PC-3 (cell line): ENCODE measurements at regions not wholly inside any gene's neighbourhood (a gene's known extent, or its start where the extent isn't known, plus 50 kb on each side); places are given as distances from the start of the nearest gene placed in this dataset.
"Not testable (repeated sequence)": the region's sequence is repeated elsewhere in the genome, so short reads cannot be mapped to it uniquely, and the experiment has no call there.

Experiments used
- ATAC-seq: fragments of 200-7000 bp; cut with Tn5 transposase; 2 replicates; pipeline ENCODE4 v1.9.1; 2020; ENCODE audit warnings: mild to moderate bottlenecking, moderate library complexity
- BruUV-seq: library from RNA; stranded (reverse); fragments of 400-500 nt; replicated peaks from 2 replicates; lab custom pipeline; 2021; lab: Mats Ljungman, UMichigan
- CTCF ChIA-PET: fragments of 300-600 bp; sonication (Branson Sonifier 250); formaldehyde crosslinking; loops from one replicate; lab custom pipeline; 2022; ENCODE audit warnings: antibody characterized with exemption; lab: Charles Lee
- POLR2A ChIA-PET: fragments of 300-600 bp; sonication (Branson Sonifier 250); formaldehyde crosslinking; loops from one replicate; lab custom pipeline; 2022; ENCODE audit warnings: antibody characterized with exemption; ENCODE audit not compliant: unreplicated experiment; lab: Charles Lee
- DNase-seq: peaks from one replicate; pipeline ENCODE4 v3.0.0-alpha.2; 2015
- H2AFZ ChIP-seq: fragments of 300-600 bp; sonication (generic); 2 replicates; pipeline ENCODE4 v1.6.0; 2016; ENCODE audit warnings: antibody characterized with exemption, low read length
- H3F3A ChIP-seq: fragments of 300-600 bp; sonication (generic); one replicate; pipeline ENCODE4 v1.6.0; 2017; ENCODE audit warnings: antibody characterized with exemption, low read length, control low read depth, mild to moderate bottlenecking; ENCODE audit not compliant: unreplicated experiment
- H3K27ac ChIP-seq: fragments of 300-600 bp; sonication (generic); 2 replicates; pipeline ENCODE4 v1.5.1; 2016; ENCODE audit warnings: mild to moderate bottlenecking, low read length
- H3K27me3 ChIP-seq: fragments of 300-600 bp; sonication (generic); 2 replicates; pipeline ENCODE4 v1.6.1; 2016; ENCODE audit warnings: low read length, mixed read lengths
- H3K36me3 ChIP-seq: fragments of 300-600 bp; sonication (generic); 2 replicates; pipeline ENCODE4 v1.6.1; 2016; ENCODE audit warnings: low read depth, mixed run types, low read length, mixed read lengths
- H3K4me1 ChIP-seq: fragments of 300-600 bp; sonication (generic); 2 replicates; pipeline ENCODE4 v1.5.1; 2016; ENCODE audit warnings: low read length; ENCODE audit not compliant: insufficient read depth
- H3K4me2 ChIP-seq: fragments of 300-600 bp; sonication (generic); 2 replicates; pipeline ENCODE4 v1.6.0; 2016; ENCODE audit warnings: low read length
- H3K4me3 ChIP-seq: fragments of 300-600 bp; sonication (generic); 2 replicates; pipeline ENCODE4 v1.5.1; 2016; ENCODE audit warnings: mild to moderate bottlenecking, low read length, mixed read lengths
- H3K79me2 ChIP-seq: fragments of 300-600 bp; sonication (generic); 2 replicates; pipeline ENCODE4 v1.6.1; 2017; ENCODE audit warnings: low read length, mixed read lengths
- H3K9ac ChIP-seq: fragments of 300-600 bp; sonication (generic); 2 replicates; pipeline ENCODE4 v1.6.0; 2016; ENCODE audit warnings: mild to moderate bottlenecking, low read length
- H3K9me2 ChIP-seq: fragments of 300-600 bp; sonication (generic); replicated peaks from 2 replicates; pipeline ENCODE4 v1.6.1; 2016; ENCODE audit warnings: mixed run types, low read length, mixed read lengths
- H3K9me3 ChIP-seq: fragments of 300-600 bp; sonication (generic); 2 replicates; pipeline ENCODE4 v1.6.1; 2016; ENCODE audit warnings: low read length, mixed read lengths
- H4K20me1 ChIP-seq: fragments of 300-600 bp; sonication (generic); 2 replicates; pipeline ENCODE4 v1.6.1; 2016; ENCODE audit warnings: low read length, mixed read lengths
- CTCF ChIP-seq: fragments of 300-600 bp; sonication (generic); conservative IDR thresholded peaks from 2 replicates; pipeline ENCODE4 v1.5.1; 2017; ENCODE audit warnings: antibody characterized with exemption, low read depth, mild to moderate bottlenecking, low read length
- EZH2 ChIP-seq: fragments of 300-600 bp; sonication (generic); IDR thresholded peaks from one replicate; pipeline ENCODE4 v1.6.1; 2017; ENCODE audit warnings: antibody characterized with exemption, mild to moderate bottlenecking, low read length; ENCODE audit not compliant: unreplicated experiment
- EZH2phosphoT487 ChIP-seq: fragments of 300-600 bp; sonication (generic); IDR thresholded peaks from 2 replicates; pipeline ENCODE4 v1.6.1; 2018; ENCODE audit warnings: mild to moderate bottlenecking, antibody characterized with exemption, low read length, borderline replicate concordance
- intact Hi-C: fragments of 100-400 bp; cut with micrococcal nuclease; formaldehyde crosslinking; loops from 2 replicates; pipeline ENCODE4 v1.9.0; 2023

- no peaks in the 10 kb centered on the region for H3F3A ChIP-seq
- intact Hi-C loops: no loop called here
- TF ChIP-seq CTCF (no peak), EZH2 (no peak), EZH2phosphoT487 (no peak)
- no peaks in the 10 kb centered on the region for H3K27me3 ChIP-seq
- H3K27ac ChIP-seq: no peak overlapping the region
- H3K9me2 ChIP-seq: no peaks in the 10 kb centered on the region
- H3K79me2 ChIP-seq: no peaks in the 10 kb centered on the region
- H4K20me1 ChIP-seq: no peaks in the 10 kb centered on the region
- no TSS peak for BruUV-seq
- ChIA-PET POLR2A (no interaction called here), CTCF (no interaction called here)
- ATAC-seq (no peak), DNase-seq (no peak)
- no peak overlapping the region for H3K9ac ChIP-seq
- H3K4me3 ChIP-seq: no peak overlapping the region
- H3K36me3 ChIP-seq: no peaks in the 10 kb centered on the region
- H3K4me1 ChIP-seq: no peaks in the 10 kb centered on the region
- no peak overlapping the region for H2AFZ ChIP-seq
- H3K4me2 ChIP-seq: no peak overlapping the region
- no peaks in the 10 kb centered on the region for H3K9me3 ChIP-seq
Observed at GRCh38 chr2:8332646-8333045, 349.2 kb upstream of the ID2 start.

GRCh38 chr2:8333177-8333831 lies 348.6 kb upstream of the ID2 start:
- H3K79me2 ChIP-seq: no peaks in the 10 kb centered on the region
- H4K20me1 ChIP-seq: no peaks in the 10 kb centered on the region
- POLR2A ChIA-PET: no interaction called here
- no TSS peak for BruUV-seq
- H3K27me3 ChIP-seq: no peaks in the 10 kb centered on the region
- no peaks in the 10 kb centered on the region for H3K9me3 ChIP-seq
- TF ChIP-seq EZH2 (no peak), EZH2phosphoT487 (no peak), CTCF (no peak)
- ATAC-seq: no peak
- H3K4me1 ChIP-seq: no peaks in the 10 kb centered on the region
- no peak for DNase-seq
- no peak overlapping the region for H3K9ac ChIP-seq
- intact Hi-C loops: no loop called here
- no peaks in the 10 kb centered on the region for H3K9me2 ChIP-seq
- H3K4me3 ChIP-seq: no peak overlapping the region
- H3K4me2 ChIP-seq: no peak overlapping the region
- H3K36me3 ChIP-seq: no peaks in the 10 kb centered on the region
- H2AFZ ChIP-seq: no peak overlapping the region
- no peaks in the 10 kb centered on the region for H3F3A ChIP-seq
- no peak overlapping the region for H3K27ac ChIP-seq
- CTCF ChIA-PET: no interaction called here

GRCh38 chr2:8333832-8334187 lies 348.0 kb upstream of the ID2 start:
- H3K36me3 ChIP-seq, H3K9me3 ChIP-seq, H3K27me3 ChIP-seq, H3F3A ChIP-seq, DNase-seq, intact Hi-C loops, H3K4me3 ChIP-seq, H3K9ac ChIP-seq, POLR2A ChIA-PET, BruUV-seq, H3K27ac ChIP-seq, CTCF ChIA-PET, H3K4me1 ChIP-seq, H2AFZ ChIP-seq, ATAC-seq, H3K79me2 ChIP-seq, H3K9me2 ChIP-seq, H3K4me2 ChIP-seq, H4K20me1 ChIP-seq: not testable (repeated sequence)
